ENCODE measurements at regions not wholly inside any gene's neighbourhood (a gene's known extent, or its start where the extent isn't known, plus 50 kb on each side); places are given as distances from the start of the nearest gene placed in this dataset.

- no peak for TF ChIP-seq GATA2 (CRISPR knock-in tag; IDR thresholded peaks at IDR 0.05)
Measured at GRCh38 chr9:84190411-84190810, 150.1 kb downstream of the SLC28A3 start (continued).

GRCh38 chr9:84206801-84207370, 133.7 kb downstream of the SLC28A3 start:
- Histone ChIP-seq H2AFZ (ENCODE audit: low read depth) (no peak overlapping the region), H3K27ac (ENCODE audit: low read depth in 2 of 2, low read length in 1 of 2) (no peak overlapping the region), H3K36me3 (replicated peaks in 1 of 2; ENCODE audit: control insufficient read depth in 1 of 2, insufficient read depth in 2 of 2, low read length in 1 of 2) (no peaks in the 10 kb centered on the region), H3K4me1 (ENCODE audit: control insufficient read depth in 1 of 2, insufficient read depth in 2 of 2, low read depth in 1 of 2, low read length in 1 of 2) (no peaks in the 10 kb centered on the region), H3K9ac (no peak overlapping the region), H4K20me1 (ENCODE audit: insufficient read depth) (no peaks in the 10 kb centered on the region), H3K4me3 (ENCODE audit: low read depth in 2 of 2, low read length in 1 of 2) (no peak overlapping the region), H3K9me2 (no peaks in the 10 kb centered on the region), H3K79me2 (ENCODE audit: insufficient read depth) (no peaks in the 10 kb centered on the region), H3F3A (replicated peaks; ENCODE audit: insufficient read depth) (no peaks in the 10 kb centered on the region), H3K9me3 (no peaks in the 10 kb centered on the region), H3K27me3 (ENCODE audit: insufficient read depth) (no peaks in the 10 kb centered on the region), H3K4me2 (no peak overlapping the region)
- no peak for DNase-seq
- WGBS (ENCODE audit: low lambda C conversion rate): 60% methylated on average over 9 of the region's 9 CpGs
- CTCF ChIA-PET: interaction anchor here (1.3 kb wide), 1 partner anchor 54 kb away, joined by 3 read pairs; no protein-coding TSS in a partner anchor
- POLR2A ChIA-PET: no interaction called here
- TF ChIP-seq SMC3 (IDR thresholded peaks at IDR 0.05; ENCODE audit: low read depth, low read length) (no peak), EP300 (IDR thresholded peaks at IDR 0.05; ENCODE audit: borderline replicate concordance in 1 of 2, low read depth in 1 of 2, low read length in 1 of 2) (no peak), CTCF (IDR thresholded peaks at IDR 0.05) (no peak), MEF2A (IDR thresholded peaks at IDR 0.05; ENCODE audit: borderline replicate concordance, low read depth) (no peak), REST (IDR thresholded peaks at IDR 0.05; ENCODE audit: low read depth, low read length) (no peak)

GRCh38 chr9:84207491-84207951, 133.0 kb downstream of the SLC28A3 start:
- Histone ChIP-seq H3K79me2 (ENCODE audit: insufficient read depth) (no peaks in the 10 kb centered on the region), H3K36me3 (replicated peaks in 1 of 2; ENCODE audit: control insufficient read depth in 1 of 2, insufficient read depth in 2 of 2, low read length in 1 of 2) (no peaks in the 10 kb centered on the region), H3K4me2 (no peak overlapping the region), H3K27me3 (ENCODE audit: insufficient read depth) (no peaks in the 10 kb centered on the region), H3K9me3 (no peaks in the 10 kb centered on the region), H3K9ac (no peak overlapping the region), H3K4me3 (ENCODE audit: low read depth in 2 of 2, low read length in 1 of 2) (no peak overlapping the region), H3K4me1 (ENCODE audit: control insufficient read depth in 1 of 2, insufficient read depth in 2 of 2, low read depth in 1 of 2, low read length in 1 of 2) (no peaks in the 10 kb centered on the region), H4K20me1 (ENCODE audit: insufficient read depth) (no peaks in the 10 kb centered on the region), H2AFZ (ENCODE audit: low read depth) (no peak overlapping the region), H3K27ac (ENCODE audit: low read depth in 2 of 2, low read length in 1 of 2) (no peak overlapping the region), H3K9me2 (no peaks in the 10 kb centered on the region), H3F3A (replicated peaks; ENCODE audit: insufficient read depth) (no peaks in the 10 kb centered on the region)
- ChIA-PET CTCF (no interaction called here), POLR2A (no interaction called here)
- WGBS (ENCODE audit: low lambda C conversion rate): 63% methylated on average over 6 of the region's 6 CpGs
- no peak for DNase-seq
- TF ChIP-seq MEF2A (IDR thresholded peaks at IDR 0.05; ENCODE audit: borderline replicate concordance, low read depth): no peak
- TF ChIP-seq MAX (IDR thresholded peaks at IDR 0.05; ENCODE audit: low read depth): no peak
- no peak for TF ChIP-seq ELF1 (IDR thresholded peaks at IDR 0.05)
- TF ChIP-seq FOSL2 (IDR thresholded peaks at IDR 0.05; ENCODE audit: borderline replicate concordance, low read depth): no peak

Data from SK-N-SH (cell line).